ENCODE measurements at regions not wholly inside any gene's neighbourhood (a gene's known extent, or its start where the extent isn't known, plus 50 kb on each side); places are given as distances from the start of the nearest gene placed in this dataset.
A peak's percentile ranks its signal among the peaks of the same experiment; 100 is the strongest.

DNA sequence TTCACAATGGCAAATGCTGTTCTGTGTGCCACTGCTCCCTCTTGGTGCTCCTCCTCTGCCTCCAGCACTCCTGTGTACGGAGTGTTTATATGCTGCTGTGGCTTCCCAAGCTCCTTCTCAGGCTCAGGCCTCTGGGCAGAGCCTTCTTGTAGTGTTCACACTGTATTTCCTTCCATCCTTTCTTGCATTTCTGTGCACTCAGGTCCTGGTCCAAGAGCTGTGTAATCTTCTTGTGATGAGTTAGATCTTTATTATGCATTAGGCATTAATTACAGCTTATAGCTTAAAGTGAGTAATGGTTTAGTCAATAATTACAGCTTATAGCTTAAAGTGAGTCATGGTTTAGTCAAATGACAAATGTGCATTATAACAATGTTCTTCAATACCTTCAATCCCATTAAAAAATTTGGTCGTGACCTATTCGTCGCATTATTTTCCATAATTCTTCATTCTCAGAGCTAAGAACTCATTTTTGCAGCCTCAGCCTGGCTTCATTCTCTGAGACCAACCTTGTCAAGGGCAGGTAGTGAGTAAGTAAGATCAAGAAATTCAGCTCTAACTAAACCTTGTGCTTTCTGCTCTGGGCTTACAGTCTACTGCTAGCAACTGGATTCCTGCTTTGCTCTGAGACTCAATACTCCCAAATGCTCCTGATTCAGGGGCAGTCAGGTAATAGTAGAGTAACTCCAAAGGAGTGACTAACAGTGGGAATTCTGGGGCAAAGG lies 154.5 kb upstream of the SPAG17 start:
- TF ChIP-seq, protein P1, sequence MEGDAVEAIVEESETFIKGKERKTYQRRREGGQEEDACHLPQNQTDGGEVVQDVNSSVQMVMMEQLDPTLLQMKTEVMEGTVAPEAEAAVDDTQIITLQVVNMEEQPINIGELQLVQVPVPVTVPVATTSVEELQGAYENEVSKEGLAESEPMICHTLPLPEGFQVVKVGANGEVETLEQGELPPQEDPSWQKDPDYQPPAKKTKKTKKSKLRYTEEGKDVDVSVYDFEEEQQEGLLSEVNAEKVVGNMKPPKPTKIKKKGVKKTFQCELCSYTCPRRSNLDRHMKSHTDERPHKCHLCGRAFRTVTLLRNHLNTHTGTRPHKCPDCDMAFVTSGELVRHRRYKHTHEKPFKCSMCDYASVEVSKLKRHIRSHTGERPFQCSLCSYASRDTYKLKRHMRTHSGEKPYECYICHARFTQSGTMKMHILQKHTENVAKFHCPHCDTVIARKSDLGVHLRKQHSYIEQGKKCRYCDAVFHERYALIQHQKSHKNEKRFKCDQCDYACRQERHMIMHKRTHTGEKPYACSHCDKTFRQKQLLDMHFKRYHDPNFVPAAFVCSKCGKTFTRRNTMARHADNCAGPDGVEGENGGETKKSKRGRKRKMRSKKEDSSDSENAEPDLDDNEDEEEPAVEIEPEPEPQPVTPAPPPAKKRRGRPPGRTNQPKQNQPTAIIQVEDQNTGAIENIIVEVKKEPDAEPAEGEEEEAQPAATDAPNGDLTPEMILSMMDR (conservative IDR thresholded peaks at IDR 0.05; ENCODE audit: control insufficient read depth, insufficient read depth, low read depth, low read length): no peak
- no peak overlapping the region for H3K4me3 ChIP-seq (ENCODE audit: control insufficient read depth, low read depth, low read length)
- DNase-seq (ENCODE audit: low read depth): peak; percentile 53

DNA sequence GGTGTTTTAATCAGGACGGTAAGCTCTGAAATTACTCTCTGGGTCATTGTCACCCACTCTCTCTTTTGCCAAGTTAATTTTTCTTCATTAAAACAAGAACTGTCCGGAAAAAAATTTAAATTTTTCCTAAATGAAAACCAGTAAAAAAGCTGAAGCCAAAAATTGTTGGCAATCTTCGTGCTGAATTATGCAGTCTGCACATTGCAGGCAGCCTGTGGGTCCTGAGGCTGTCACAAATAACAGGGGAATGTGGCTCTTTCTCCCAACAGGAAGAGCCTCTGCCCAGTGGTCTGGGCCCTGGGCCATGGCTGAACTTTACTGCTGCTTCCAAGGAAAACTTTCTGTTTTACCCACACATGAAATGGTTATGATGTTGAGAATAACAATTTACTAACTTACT lies 153.9 kb upstream of the SPAG17 start:
- no peak overlapping the region for H3K4me3 ChIP-seq (ENCODE audit: control insufficient read depth, low read depth, low read length)
- TF ChIP-seq, protein P1 (conservative IDR thresholded peaks at IDR 0.05; ENCODE audit: control insufficient read depth, insufficient read depth, low read depth, low read length): no peak
- no peak for DNase-seq (ENCODE audit: low read depth)

DNA sequence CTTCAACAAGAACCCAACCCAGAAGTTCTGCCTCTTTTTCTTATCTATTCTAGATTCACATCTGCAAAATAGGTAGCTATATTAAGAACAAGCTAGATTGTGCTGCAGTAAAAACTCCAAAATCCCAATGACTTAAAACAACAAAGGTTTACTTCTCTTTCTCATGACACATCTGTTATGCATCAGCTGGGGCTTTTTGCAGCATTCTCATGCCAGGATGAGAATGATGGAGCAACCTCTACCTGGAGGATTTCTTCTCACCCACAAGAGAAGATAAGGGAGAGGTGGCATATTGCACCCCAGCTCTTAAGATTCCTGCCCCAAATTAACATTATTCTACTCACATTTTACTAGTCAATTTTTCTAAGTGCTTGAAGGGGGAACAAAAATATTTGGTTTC lies 152.3 kb upstream of the SPAG17 start:
- H3K4me3 ChIP-seq (ENCODE audit: control insufficient read depth, low read depth, low read length): no peak overlapping the region
- TF ChIP-seq, protein P1 (conservative IDR thresholded peaks at IDR 0.05; ENCODE audit: control insufficient read depth, insufficient read depth, low read depth, low read length): no peak
- no peak for DNase-seq (ENCODE audit: low read depth)

DNA sequence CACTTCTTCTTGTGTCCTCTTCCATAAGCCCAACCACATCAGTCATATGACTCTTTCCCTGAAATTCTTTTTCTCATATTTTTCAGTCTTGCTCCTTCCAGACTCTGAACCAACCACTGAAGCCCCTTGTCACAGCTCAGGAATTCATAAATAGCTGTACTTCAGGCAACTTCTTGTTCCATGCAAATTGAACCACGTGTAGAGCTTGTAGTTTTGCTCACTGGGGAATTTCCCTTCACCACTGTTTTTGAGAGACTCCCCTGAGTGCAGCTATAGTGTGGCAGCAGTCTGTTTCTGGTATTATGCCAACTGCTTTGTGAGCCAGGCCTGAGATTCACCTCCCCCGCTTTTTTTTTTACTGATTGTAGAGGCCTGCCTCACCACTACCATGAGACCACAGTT lies 150.3 kb upstream of the SPAG17 start:
- peak; percentile 73 for DNase-seq (ENCODE audit: low read depth)
- TF ChIP-seq, protein P1 (conservative IDR thresholded peaks at IDR 0.05; ENCODE audit: control insufficient read depth, insufficient read depth, low read depth, low read length): no peak
- H3K4me3 ChIP-seq (ENCODE audit: control insufficient read depth, low read depth, low read length): no peak overlapping the region

DNA sequence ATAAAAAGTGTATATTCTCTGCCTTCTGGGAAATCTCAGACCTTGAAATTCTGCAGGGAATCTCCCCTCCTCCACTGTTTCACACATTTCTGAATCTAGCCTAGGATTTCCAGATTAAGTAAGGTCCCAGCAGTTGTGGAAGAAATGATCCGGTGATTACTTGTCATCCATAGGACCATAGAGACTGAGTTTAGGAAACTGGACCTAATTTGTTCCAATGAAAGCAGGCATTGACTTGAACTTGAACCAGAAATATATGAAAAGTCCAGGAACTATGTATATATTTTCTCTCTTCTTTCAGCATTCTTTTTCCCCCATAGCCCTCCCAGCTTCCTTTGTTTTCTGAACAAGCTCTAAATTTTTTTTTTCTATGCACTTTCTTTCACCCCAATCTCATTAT lies 149.5 kb upstream of the SPAG17 start:
- no peak overlapping the region for H3K4me3 ChIP-seq (ENCODE audit: control insufficient read depth, low read depth, low read length)
- TF ChIP-seq, protein P1 (conservative IDR thresholded peaks at IDR 0.05; ENCODE audit: control insufficient read depth, insufficient read depth, low read depth, low read length): no peak
- no peak for DNase-seq (ENCODE audit: low read depth)

DNA sequence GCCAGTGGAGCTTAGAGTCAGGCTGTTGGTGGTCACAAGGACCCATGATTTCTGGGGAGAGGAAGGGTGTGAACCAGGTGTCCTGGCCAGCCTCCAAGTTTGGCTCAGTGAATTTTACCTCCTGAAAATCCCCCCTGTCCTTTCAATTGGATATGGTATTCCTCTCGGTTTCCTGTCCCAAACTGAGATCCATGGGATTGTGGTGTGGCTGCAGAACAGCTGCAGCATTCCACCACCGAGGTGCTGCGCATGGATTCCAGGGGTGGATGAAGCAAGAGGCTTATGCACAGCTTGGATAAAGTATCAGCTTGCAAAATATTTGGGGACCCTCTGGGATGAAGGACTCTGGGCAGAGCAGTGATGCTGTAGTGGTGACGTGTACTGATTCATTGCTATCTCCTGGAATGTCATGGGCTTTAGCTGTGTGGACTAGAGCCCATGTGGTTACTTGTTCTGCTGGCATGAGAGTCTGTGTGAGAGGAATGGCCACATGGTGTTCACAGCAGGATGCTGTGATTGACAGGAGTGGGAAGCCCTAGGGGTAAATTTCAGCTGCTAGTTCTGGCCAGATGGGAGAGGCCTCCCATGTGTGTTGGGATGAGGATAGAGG lies 148.7 kb upstream of the SPAG17 start:
- no peak overlapping the region for H3K4me3 ChIP-seq (ENCODE audit: control insufficient read depth, low read depth, low read length)
- DNase-seq (ENCODE audit: low read depth): no peak
- TF ChIP-seq, protein P1 (conservative IDR thresholded peaks at IDR 0.05; ENCODE audit: control insufficient read depth, insufficient read depth, low read depth, low read length): no peak
